DOHH2 (cell line): ENCODE measurements at regions not wholly inside any gene's neighbourhood (a gene's known extent, or its start where the extent isn't known, plus 50 kb on each side); places are given as distances from the start of the nearest gene placed in this dataset.

Source experiments
- H3F3A ChIP-seq: fragments of 200-600 bp; sonication (generic), shearing (Covaris generic); 2 replicates; pipeline ENCODE4 v1.6.0; 2016; ENCODE audit warnings: antibody characterized with exemption, mild to moderate bottlenecking; ENCODE audit not compliant: control insufficient read depth, insufficient read depth
- H3K27ac ChIP-seq: fragments of 200-600 bp; sonication (generic); 2 replicates; pipeline ENCODE4 v1.5.1; 2014; ENCODE audit warnings: low read depth, mild to moderate bottlenecking, low read length, moderate library complexity
- H3K27me3 ChIP-seq: fragments of 200-600 bp; sonication (generic); 2 replicates; pipeline ENCODE4 v1.6.1; 2014; ENCODE audit warnings: mild to moderate bottlenecking, low read length, mixed read lengths; ENCODE audit not compliant: control insufficient read depth
- H3K36me3 ChIP-seq: fragments of 200-600 bp; sonication (generic); 2 replicates; pipeline ENCODE4 v1.6.1; 2014; ENCODE audit warnings: mild to moderate bottlenecking, low read length, moderate library complexity, mixed read lengths; ENCODE audit not compliant: control insufficient read depth
- H3K4me1 ChIP-seq: fragments of 200-600 bp; sonication (generic); 2 replicates; pipeline ENCODE4 v1.6.1; 2014; ENCODE audit warnings: mild to moderate bottlenecking, low read length, mixed read lengths; ENCODE audit not compliant: control insufficient read depth
- H3K4me2 ChIP-seq: fragments of 200-600 bp; sonication (generic); 2 replicates; pipeline ENCODE4 v1.6.0; 2014; ENCODE audit warnings: mild to moderate bottlenecking, low read length, moderate library complexity
- H3K4me3 ChIP-seq: fragments of 200-600 bp; sonication (generic); 2 replicates; pipeline ENCODE4 v1.5.1; 2014; ENCODE audit warnings: mild to moderate bottlenecking, low read length, mixed read lengths
- H3K79me2 ChIP-seq: fragments of 200-600 bp; sonication (generic); 2 replicates; pipeline ENCODE4 v1.6.1; 2014; ENCODE audit warnings: mild to moderate bottlenecking, low read length, mixed read lengths; ENCODE audit not compliant: control insufficient read depth
- H3K9me2 ChIP-seq: fragments of 200-600 bp; sonication (generic); replicated peaks from 2 replicates; pipeline ENCODE4 v1.6.1; 2014; ENCODE audit warnings: mild to moderate bottlenecking, low read length, mixed read lengths; ENCODE audit not compliant: control insufficient read depth
- H3K9me3 ChIP-seq: fragments of 200-600 bp; sonication (generic); 2 replicates; pipeline ENCODE4 v1.6.1; 2014; ENCODE audit warnings: antibody characterized with exemption, low read length, mixed read lengths; ENCODE audit not compliant: control insufficient read depth, insufficient read depth
- H4K20me1 ChIP-seq: fragments of 200-600 bp; sonication (generic); 2 replicates; pipeline ENCODE4 v1.6.0; 2014; ENCODE audit warnings: low read depth, mild to moderate bottlenecking, antibody characterized with exemption, low read length, moderate library complexity; ENCODE audit not compliant: control insufficient read depth, insufficient read depth
- CTCF ChIP-seq: fragments of 200-600 bp; sonication (generic); IDR thresholded peaks from one replicate; pipeline ENCODE4 v1.5.1; 2014; ENCODE audit warnings: antibody characterized with exemption, mild to moderate bottlenecking, low read depth, low read length; ENCODE audit not compliant: poor library complexity, severe bottlenecking
- EZH2phosphoT487 ChIP-seq: fragments of 200-600 bp; sonication (generic); IDR thresholded peaks from 2 replicates; pipeline ENCODE4 v1.6.1; 2017; ENCODE audit warnings: borderline replicate concordance, mild to moderate bottlenecking, antibody characterized with exemption, low read length, moderate library complexity, mixed read lengths

- H3K79me2 ChIP-seq, result no peaks in the 10 kb centered on the region
- TF ChIP-seq EZH2phosphoT487, result no peak
- TF ChIP-seq CTCF, result no peak
- H3K4me3 ChIP-seq, result no peak overlapping the region
- peaks cover 12% of the 10 kb centered on the region for H3K27me3 ChIP-seq
- no peaks in the 10 kb centered on the region for H4K20me1 ChIP-seq
- H3F3A ChIP-seq, result no peaks in the 10 kb centered on the region
- H3K4me1 ChIP-seq, result peaks cover 12% of the 10 kb centered on the region
- no peak overlapping the region for H3K27ac ChIP-seq
- H3K4me2 ChIP-seq, result no peak overlapping the region
- H3K36me3 ChIP-seq, result no peaks in the 10 kb centered on the region
- no peaks in the 10 kb centered on the region for H3K9me2 ChIP-seq
- no peaks in the 10 kb centered on the region for H3K9me3 ChIP-seq
These were observed 50.8 kb upstream of the FOXE1 start for GRCh38 chr9:97802276-97802675.

- no peaks in the 10 kb centered on the region for H3K9me2 ChIP-seq
- H3K36me3 ChIP-seq, result no peaks in the 10 kb centered on the region
- H4K20me1 ChIP-seq, result no peaks in the 10 kb centered on the region
- no peak for TF ChIP-seq EZH2phosphoT487
- peak; percentile 15 for TF ChIP-seq CTCF
- no peaks in the 10 kb centered on the region for H3F3A ChIP-seq
- 0 out of 2 replicates have a peak overlapping the region, but pooled peaks have one; percentile 8 for H3K27ac ChIP-seq
- peak overlapping the region; percentile 75 for H3K4me3 ChIP-seq
- H3K79me2 ChIP-seq, result no peaks in the 10 kb centered on the region
- no peaks in the 10 kb centered on the region for H3K9me3 ChIP-seq
- peak overlapping the region; percentile 75 for H3K4me2 ChIP-seq
- H3K4me1 ChIP-seq, result peaks cover 12% of the 10 kb centered on the region
- H3K27me3 ChIP-seq, result peaks cover 16% of the 10 kb centered on the region
These were observed 49.6 kb upstream of the FOXE1 start for GRCh38 chr9:97803167-97804058.
